DOHH2 (cell line): ENCODE measurements at regions not wholly inside any gene's neighbourhood (a gene's known extent, or its start where the extent isn't known, plus 50 kb on each side); places are given as distances from the start of the nearest gene placed in this dataset.

Experiments used
- H3F3A ChIP-seq: fragments of 200-600 bp; sonication (generic), shearing (Covaris generic); 2 replicates; pipeline ENCODE4 v1.6.0; 2016; ENCODE audit warnings: antibody characterized with exemption, mild to moderate bottlenecking; ENCODE audit not compliant: control insufficient read depth, insufficient read depth
- H3K27ac ChIP-seq: fragments of 200-600 bp; sonication (generic); 2 replicates; pipeline ENCODE4 v1.5.1; 2014; ENCODE audit warnings: low read depth, mild to moderate bottlenecking, low read length, moderate library complexity
- H3K27me3 ChIP-seq: fragments of 200-600 bp; sonication (generic); 2 replicates; pipeline ENCODE4 v1.6.1; 2014; ENCODE audit warnings: mild to moderate bottlenecking, low read length, mixed read lengths; ENCODE audit not compliant: control insufficient read depth
- H3K36me3 ChIP-seq: fragments of 200-600 bp; sonication (generic); 2 replicates; pipeline ENCODE4 v1.6.1; 2014; ENCODE audit warnings: mild to moderate bottlenecking, low read length, moderate library complexity, mixed read lengths; ENCODE audit not compliant: control insufficient read depth
- H3K4me1 ChIP-seq: fragments of 200-600 bp; sonication (generic); 2 replicates; pipeline ENCODE4 v1.6.1; 2014; ENCODE audit warnings: mild to moderate bottlenecking, low read length, mixed read lengths; ENCODE audit not compliant: control insufficient read depth
- H3K4me2 ChIP-seq: fragments of 200-600 bp; sonication (generic); 2 replicates; pipeline ENCODE4 v1.6.0; 2014; ENCODE audit warnings: mild to moderate bottlenecking, low read length, moderate library complexity
- H3K4me3 ChIP-seq: fragments of 200-600 bp; sonication (generic); 2 replicates; pipeline ENCODE4 v1.5.1; 2014; ENCODE audit warnings: mild to moderate bottlenecking, low read length, mixed read lengths
- H3K79me2 ChIP-seq: fragments of 200-600 bp; sonication (generic); 2 replicates; pipeline ENCODE4 v1.6.1; 2014; ENCODE audit warnings: mild to moderate bottlenecking, low read length, mixed read lengths; ENCODE audit not compliant: control insufficient read depth
- H3K9me2 ChIP-seq: fragments of 200-600 bp; sonication (generic); replicated peaks from 2 replicates; pipeline ENCODE4 v1.6.1; 2014; ENCODE audit warnings: mild to moderate bottlenecking, low read length, mixed read lengths; ENCODE audit not compliant: control insufficient read depth
- H3K9me3 ChIP-seq: fragments of 200-600 bp; sonication (generic); 2 replicates; pipeline ENCODE4 v1.6.1; 2014; ENCODE audit warnings: antibody characterized with exemption, low read length, mixed read lengths; ENCODE audit not compliant: control insufficient read depth, insufficient read depth
- H4K20me1 ChIP-seq: fragments of 200-600 bp; sonication (generic); 2 replicates; pipeline ENCODE4 v1.6.0; 2014; ENCODE audit warnings: low read depth, mild to moderate bottlenecking, antibody characterized with exemption, low read length, moderate library complexity; ENCODE audit not compliant: control insufficient read depth, insufficient read depth
- CTCF ChIP-seq: fragments of 200-600 bp; sonication (generic); IDR thresholded peaks from one replicate; pipeline ENCODE4 v1.5.1; 2014; ENCODE audit warnings: antibody characterized with exemption, mild to moderate bottlenecking, low read depth, low read length; ENCODE audit not compliant: poor library complexity, severe bottlenecking
- EZH2phosphoT487 ChIP-seq: fragments of 200-600 bp; sonication (generic); IDR thresholded peaks from 2 replicates; pipeline ENCODE4 v1.6.1; 2017; ENCODE audit warnings: borderline replicate concordance, mild to moderate bottlenecking, antibody characterized with exemption, low read length, moderate library complexity, mixed read lengths

GRCh38 chr19:29323440-29324290, 110.7 kb upstream of the UQCRFS1 start:
- H3K36me3 ChIP-seq, result no peaks in the 10 kb centered on the region
- no peak overlapping the region for H3K4me2 ChIP-seq
- TF ChIP-seq CTCF (no peak), EZH2phosphoT487 (no peak)
- peaks cover 9% of the 10 kb centered on the region for H3K4me1 ChIP-seq
- H3F3A ChIP-seq, result no peaks in the 10 kb centered on the region
- H3K27me3 ChIP-seq, result peaks cover 4% of the 10 kb centered on the region; the same call in 1 of the 2 replicates
- no peaks in the 10 kb centered on the region for H3K79me2 ChIP-seq
- no peaks in the 10 kb centered on the region for H3K9me2 ChIP-seq
- no peak overlapping the region for H3K4me3 ChIP-seq
- H3K27ac ChIP-seq, result no peak overlapping the region
- H3K9me3 ChIP-seq, result peaks cover 4% of the 10 kb centered on the region; the same call in 1 of the 2 replicates
- no peaks in the 10 kb centered on the region for H4K20me1 ChIP-seq

- peaks cover 4% of the 10 kb centered on the region; the same call in 1 of the 2 replicates for H3K27me3 ChIP-seq
- no peaks in the 10 kb centered on the region for H3K9me2 ChIP-seq
- peaks cover 9% of the 10 kb centered on the region for H3K4me1 ChIP-seq
- peaks cover 4% of the 10 kb centered on the region; the same call in 1 of the 2 replicates for H3K9me3 ChIP-seq
- H4K20me1 ChIP-seq, result no peaks in the 10 kb centered on the region
- TF ChIP-seq CTCF, result no peak
- no peak for TF ChIP-seq EZH2phosphoT487
- H3K36me3 ChIP-seq, result no peaks in the 10 kb centered on the region
- no peak overlapping the region for H3K27ac ChIP-seq
- H3K4me3 ChIP-seq, result no peak overlapping the region
- no peaks in the 10 kb centered on the region for H3K79me2 ChIP-seq
- H3K4me2 ChIP-seq, result no peak overlapping the region
- H3F3A ChIP-seq, result no peaks in the 10 kb centered on the region
Observed at GRCh38 chr19:29324291-29324680, 111.3 kb upstream of the UQCRFS1 start.

GRCh38 chr19:29324717-29325116, 111.8 kb upstream of the UQCRFS1 start:
- peaks cover 9% of the 10 kb centered on the region for H3K4me1 ChIP-seq
- H3K27me3 ChIP-seq, result peaks cover 4% of the 10 kb centered on the region; the same call in 1 of the 2 replicates
- H3F3A ChIP-seq, result no peaks in the 10 kb centered on the region
- H3K9me2 ChIP-seq, result no peaks in the 10 kb centered on the region
- no peaks in the 10 kb centered on the region for H3K79me2 ChIP-seq
- peaks cover 4% of the 10 kb centered on the region; the same call in 1 of the 2 replicates for H3K9me3 ChIP-seq
- no peak overlapping the region for H3K4me3 ChIP-seq
- no peaks in the 10 kb centered on the region for H3K36me3 ChIP-seq
- H3K27ac ChIP-seq, result no peak overlapping the region
- H4K20me1 ChIP-seq, result no peaks in the 10 kb centered on the region
- TF ChIP-seq CTCF (no peak), EZH2phosphoT487 (no peak)
- H3K4me2 ChIP-seq, result no peak overlapping the region
